ENCODE measurements at regions not wholly inside any gene's neighbourhood (a gene's known extent, or its start where the extent isn't known, plus 50 kb on each side); places are given as distances from the start of the nearest gene placed in this dataset.

DNA sequence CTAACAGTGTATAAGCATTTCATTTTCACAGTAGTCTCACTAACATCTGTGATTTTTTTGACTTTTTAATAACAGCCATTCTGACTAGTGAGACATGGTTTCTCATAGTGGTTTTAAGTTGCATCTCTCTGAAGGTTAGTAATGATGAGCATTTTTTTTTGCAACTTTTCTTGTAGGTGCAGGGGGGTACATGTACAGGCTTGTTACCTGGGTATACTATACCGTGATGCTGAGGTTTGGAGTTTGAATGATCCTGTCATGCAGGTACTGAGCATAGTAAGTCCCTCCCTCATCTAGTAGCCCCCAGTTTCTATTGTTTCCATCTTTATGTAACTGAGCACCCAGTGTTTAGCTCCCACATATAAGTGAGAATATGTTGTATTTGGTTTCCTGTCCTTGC lies 444.6 kb upstream of the DAB2 start:
- Histone ChIP-seq H3K79me2 (no peaks in the 10 kb centered on the region), H3K9ac (no peak overlapping the region), H3K4me1 (no peaks in the 10 kb centered on the region), H3K4me3 (ENCODE audit: low read depth, low read length) (no peak overlapping the region), H3K36me3 (ENCODE audit: control insufficient read depth, insufficient read depth, low read length) (no peaks in the 10 kb centered on the region), H2AFZ (no peak overlapping the region), H3K9me3 (ENCODE audit: control insufficient read depth, low read length) (no peaks in the 10 kb centered on the region), H3K27me3 (ENCODE audit: control insufficient read depth, insufficient read depth, low read length) (no peaks in the 10 kb centered on the region), H3K27ac (no peak overlapping the region), H3K4me2 (ENCODE audit: low read length) (no peak overlapping the region)
- TF ChIP-seq, protein P1, sequence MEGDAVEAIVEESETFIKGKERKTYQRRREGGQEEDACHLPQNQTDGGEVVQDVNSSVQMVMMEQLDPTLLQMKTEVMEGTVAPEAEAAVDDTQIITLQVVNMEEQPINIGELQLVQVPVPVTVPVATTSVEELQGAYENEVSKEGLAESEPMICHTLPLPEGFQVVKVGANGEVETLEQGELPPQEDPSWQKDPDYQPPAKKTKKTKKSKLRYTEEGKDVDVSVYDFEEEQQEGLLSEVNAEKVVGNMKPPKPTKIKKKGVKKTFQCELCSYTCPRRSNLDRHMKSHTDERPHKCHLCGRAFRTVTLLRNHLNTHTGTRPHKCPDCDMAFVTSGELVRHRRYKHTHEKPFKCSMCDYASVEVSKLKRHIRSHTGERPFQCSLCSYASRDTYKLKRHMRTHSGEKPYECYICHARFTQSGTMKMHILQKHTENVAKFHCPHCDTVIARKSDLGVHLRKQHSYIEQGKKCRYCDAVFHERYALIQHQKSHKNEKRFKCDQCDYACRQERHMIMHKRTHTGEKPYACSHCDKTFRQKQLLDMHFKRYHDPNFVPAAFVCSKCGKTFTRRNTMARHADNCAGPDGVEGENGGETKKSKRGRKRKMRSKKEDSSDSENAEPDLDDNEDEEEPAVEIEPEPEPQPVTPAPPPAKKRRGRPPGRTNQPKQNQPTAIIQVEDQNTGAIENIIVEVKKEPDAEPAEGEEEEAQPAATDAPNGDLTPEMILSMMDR (IDR thresholded peaks at IDR 0.05) = no peak

DNA sequence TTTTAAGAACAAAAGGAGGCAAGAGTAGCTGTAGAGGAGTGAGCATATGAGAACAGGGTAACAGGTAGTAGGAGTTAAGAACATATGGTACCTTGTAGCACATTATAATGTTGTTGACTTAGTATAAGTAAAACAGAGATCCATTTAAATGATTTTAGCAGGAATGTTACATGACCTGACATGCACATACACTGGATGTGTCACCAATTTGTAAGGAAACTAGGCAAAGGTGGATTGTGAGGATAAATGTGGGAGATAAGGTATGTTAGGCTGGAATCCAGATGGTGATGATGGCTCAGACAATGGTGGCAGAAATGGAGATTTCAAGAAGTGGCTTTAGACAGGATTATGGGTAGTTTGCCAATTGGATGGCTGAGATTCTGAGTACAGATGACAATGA lies 443.1 kb upstream of the DAB2 start:
- H3K4me2 ChIP-seq (ENCODE audit: low read length) = no peak overlapping the region
- H2AFZ ChIP-seq = no peak overlapping the region
- TF ChIP-seq, protein P1 (IDR thresholded peaks at IDR 0.05) = no peak
- H3K27ac ChIP-seq = no peak overlapping the region
- no peak overlapping the region for H3K9ac ChIP-seq
- H3K4me1 ChIP-seq = no peaks in the 10 kb centered on the region
- H3K9me3 ChIP-seq (ENCODE audit: control insufficient read depth, low read length) = no peaks in the 10 kb centered on the region
- H3K79me2 ChIP-seq = no peaks in the 10 kb centered on the region
- no peaks in the 10 kb centered on the region for H3K36me3 ChIP-seq (ENCODE audit: control insufficient read depth, insufficient read depth, low read length)
- no peaks in the 10 kb centered on the region for H3K27me3 ChIP-seq (ENCODE audit: control insufficient read depth, insufficient read depth, low read length)
- H3K4me3 ChIP-seq (ENCODE audit: low read depth, low read length) = no peak overlapping the region

DNA sequence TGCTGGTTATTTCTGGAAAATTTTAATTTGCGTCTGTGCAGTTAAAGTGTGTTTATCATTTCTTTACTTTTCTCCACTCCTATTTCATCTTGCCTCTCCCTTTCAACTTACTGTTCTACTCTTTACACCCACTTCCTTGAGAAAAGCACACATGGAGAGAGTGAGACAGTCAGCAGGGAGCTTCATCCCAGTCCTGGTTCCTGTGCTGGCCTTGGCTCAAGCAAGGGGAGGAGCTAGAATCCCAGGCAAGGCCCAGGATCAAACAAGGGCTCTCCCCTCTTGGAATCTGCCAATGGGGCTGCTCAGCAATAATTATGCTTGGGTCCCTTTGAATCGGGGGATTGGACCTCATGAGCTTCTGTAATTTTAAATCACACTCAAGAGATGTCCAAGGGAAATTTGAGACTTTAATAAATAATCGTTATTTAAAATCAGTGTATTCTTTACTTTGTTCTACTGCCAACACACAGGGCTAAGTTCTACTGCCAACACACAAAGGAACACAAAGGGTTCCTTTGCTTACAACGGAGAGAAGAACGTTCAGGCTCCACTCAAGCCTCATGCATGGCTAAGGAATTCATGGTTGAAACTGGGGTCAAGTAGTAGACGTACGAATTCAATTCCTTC lies 439.3 kb upstream of the DAB2 start:
- no peak overlapping the region for H3K9ac ChIP-seq
- H3K4me3 ChIP-seq (ENCODE audit: low read depth, low read length) = no peak overlapping the region
- H3K27me3 ChIP-seq (ENCODE audit: control insufficient read depth, insufficient read depth, low read length) = no peaks in the 10 kb centered on the region
- no peaks in the 10 kb centered on the region for H3K4me1 ChIP-seq
- no peaks in the 10 kb centered on the region for H3K9me3 ChIP-seq (ENCODE audit: control insufficient read depth, low read length)
- no peaks in the 10 kb centered on the region for H3K79me2 ChIP-seq
- TF ChIP-seq, protein P1 (IDR thresholded peaks at IDR 0.05) = no peak
- no peak overlapping the region for H3K4me2 ChIP-seq (ENCODE audit: low read length)
- no peak overlapping the region for H2AFZ ChIP-seq
- no peaks in the 10 kb centered on the region for H3K36me3 ChIP-seq (ENCODE audit: control insufficient read depth, insufficient read depth, low read length)
- no peak overlapping the region for H3K27ac ChIP-seq

DNA sequence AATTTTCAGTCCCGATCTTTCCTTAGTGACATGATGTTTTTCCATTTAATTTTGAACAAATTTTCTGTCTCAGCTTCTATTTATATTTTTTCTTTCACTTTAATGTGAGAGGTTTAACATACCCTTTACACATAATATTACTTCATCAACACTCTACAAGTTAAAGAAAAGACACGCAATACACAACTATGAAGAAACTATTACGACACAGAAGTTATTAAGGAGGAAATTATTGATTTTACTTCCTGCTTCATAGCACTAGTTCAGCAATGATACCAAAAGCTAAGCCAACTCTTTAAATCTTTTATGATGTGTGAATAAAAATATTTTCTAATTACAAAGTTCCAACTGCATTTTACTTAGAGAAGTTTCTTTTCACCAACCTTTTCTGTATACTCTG lies 432.3 kb upstream of the DAB2 start:
- TF ChIP-seq, protein P1 (IDR thresholded peaks at IDR 0.05) = no peak
- Histone ChIP-seq H3K27ac (no peak overlapping the region), H3K4me2 (ENCODE audit: low read length) (no peak overlapping the region), H3K36me3 (ENCODE audit: control insufficient read depth, insufficient read depth, low read length) (no peaks in the 10 kb centered on the region), H2AFZ (no peak overlapping the region), H3K4me3 (ENCODE audit: low read depth, low read length) (no peak overlapping the region), H3K79me2 (no peaks in the 10 kb centered on the region), H3K27me3 (ENCODE audit: control insufficient read depth, insufficient read depth, low read length) (no peaks in the 10 kb centered on the region), H3K9ac (no peak overlapping the region), H3K9me3 (ENCODE audit: control insufficient read depth, low read length) (no peaks in the 10 kb centered on the region), H3K4me1 (no peaks in the 10 kb centered on the region)

DNA sequence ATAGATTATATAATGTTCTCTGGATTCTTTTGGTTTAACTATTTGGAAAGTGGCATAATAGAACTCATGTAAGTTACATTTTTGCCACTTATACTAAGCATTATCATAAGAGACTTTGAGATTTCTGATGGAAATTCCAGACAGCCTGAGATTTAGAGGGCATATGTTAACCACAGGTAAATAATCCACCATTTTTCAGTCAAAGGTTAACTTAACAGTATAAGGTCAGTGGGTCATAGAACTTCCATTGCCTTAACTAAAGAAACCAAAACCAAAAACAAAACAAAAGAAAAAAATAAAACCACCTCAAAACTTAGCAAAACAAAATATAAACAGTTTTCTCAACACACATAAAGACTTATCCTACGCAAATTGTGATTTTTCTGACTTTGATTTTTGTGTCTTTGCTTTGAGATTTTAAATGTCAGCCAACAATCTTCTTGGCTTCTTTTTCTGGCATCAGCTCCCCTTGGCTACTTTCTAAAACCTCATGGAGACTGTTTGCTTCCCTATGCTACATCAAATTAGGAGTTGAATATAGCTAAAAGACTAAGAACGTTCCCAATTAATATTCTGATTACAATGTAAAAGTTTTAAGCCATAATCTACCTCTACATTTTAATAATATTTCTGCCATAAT lies 430.1 kb upstream of the DAB2 start:
- Histone ChIP-seq H3K4me2 (ENCODE audit: low read length) (no peak overlapping the region), H3K27me3 (ENCODE audit: control insufficient read depth, insufficient read depth, low read length) (no peaks in the 10 kb centered on the region), H2AFZ (no peak overlapping the region), H3K4me1 (no peaks in the 10 kb centered on the region), H3K4me3 (ENCODE audit: low read depth, low read length) (no peak overlapping the region), H3K9me3 (ENCODE audit: control insufficient read depth, low read length) (no peaks in the 10 kb centered on the region), H3K36me3 (ENCODE audit: control insufficient read depth, insufficient read depth, low read length) (no peaks in the 10 kb centered on the region), H3K27ac (no peak overlapping the region), H3K9ac (no peak overlapping the region), H3K79me2 (no peaks in the 10 kb centered on the region)
- TF ChIP-seq, protein P1 (IDR thresholded peaks at IDR 0.05) = no peak
